ENCODE measurements at regions not wholly inside any gene's neighbourhood (a gene's known extent, or its start where the extent isn't known, plus 50 kb on each side); places are given as distances from the start of the nearest gene placed in this dataset.
"Not testable (repeated sequence)": the region's sequence is repeated elsewhere in the genome, so short reads cannot be mapped to it uniquely, and the experiment has no call there.

GRCh38 chr3:70675810-70676209 lies 363.4 kb upstream of the MDFIC2 start:
- not testable (repeated sequence) for DNase-seq; ATAC-seq (replicated peaks); H3K4me3 Mint-ChIP-seq; H3K27ac Mint-ChIP-seq; H3K9me3 Mint-ChIP-seq; H3K36me3 Mint-ChIP-seq (ENCODE audit: insufficient read depth); H3K4me1 Mint-ChIP-seq (ENCODE audit: low read depth in 2 of 2)
- peaks cover 12 to 16% of the 10 kb centered on the region in 2 donors for H3K27me3 Mint-ChIP-seq

DNA sequence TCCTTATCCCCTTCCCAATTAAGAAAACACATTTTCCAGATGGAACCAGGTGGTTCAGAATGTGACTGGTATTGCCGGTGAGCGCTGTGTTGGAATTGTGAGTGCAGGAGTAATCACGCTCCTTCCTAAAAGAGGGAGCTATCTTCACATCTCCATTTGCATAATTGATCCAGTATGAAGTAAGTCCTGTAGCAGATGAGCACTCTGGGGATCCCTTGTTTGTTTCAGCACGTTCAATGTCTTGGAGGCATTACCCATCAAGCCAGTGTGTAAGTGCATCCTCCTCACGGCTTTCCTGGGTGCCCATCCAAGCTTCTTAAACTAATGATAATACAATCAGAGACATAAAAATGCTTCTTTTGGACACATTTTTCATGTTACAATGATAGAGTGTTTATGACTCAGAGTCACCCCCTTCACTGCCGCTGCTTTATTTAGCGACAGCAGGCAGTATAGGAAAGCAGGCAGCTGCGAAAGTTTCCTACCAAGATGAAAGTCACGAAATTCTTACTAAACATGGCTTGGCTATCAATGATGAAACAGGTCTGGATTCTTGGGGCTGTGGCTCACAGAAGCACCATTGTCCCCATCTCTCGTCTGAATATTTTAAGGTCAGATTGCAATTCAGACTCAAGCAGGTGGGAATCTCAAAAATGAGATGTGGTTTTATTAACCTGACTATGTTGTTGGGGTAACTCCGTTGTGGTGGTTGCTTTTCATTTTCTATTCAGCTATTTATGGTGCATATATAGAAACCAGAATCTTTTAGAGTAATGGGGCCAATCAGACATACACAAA lies 346.3 kb upstream of the MDFIC2 start:
- Mint-ChIP-seq H3K27me3 (peaks cover 12 to 22% of the 10 kb centered on the region in 2 donors), H3K9me3 (peaks cover 0 to 3% of the 10 kb centered on the region in 2 donors), H3K4me1 (ENCODE audit: low read depth in 2 of 2) (no peaks in the 10 kb centered on the region), H3K27ac (no peak overlapping the region), H3K4me3 (no peak overlapping the region), H3K36me3 (ENCODE audit: insufficient read depth) (no peaks in the 10 kb centered on the region)
- no peak for DNase-seq
- ATAC-seq (replicated peaks) = no peak

- no peak for DNase-seq
- Mint-ChIP-seq H3K27me3 (peaks cover 12 to 22% of the 10 kb centered on the region in 2 donors), H3K27ac (no peak overlapping the region), H3K4me1 (ENCODE audit: low read depth in 2 of 2) (no peaks in the 10 kb centered on the region), H3K4me3 (no peak overlapping the region), H3K36me3 (ENCODE audit: insufficient read depth) (no peaks in the 10 kb centered on the region), H3K9me3 (peaks cover 0 to 3% of the 10 kb centered on the region in 2 donors)
- no peak for ATAC-seq (replicated peaks)
Observed at GRCh38 chr3:70657454-70657853, 345.0 kb upstream of the MDFIC2 start.

DNA sequence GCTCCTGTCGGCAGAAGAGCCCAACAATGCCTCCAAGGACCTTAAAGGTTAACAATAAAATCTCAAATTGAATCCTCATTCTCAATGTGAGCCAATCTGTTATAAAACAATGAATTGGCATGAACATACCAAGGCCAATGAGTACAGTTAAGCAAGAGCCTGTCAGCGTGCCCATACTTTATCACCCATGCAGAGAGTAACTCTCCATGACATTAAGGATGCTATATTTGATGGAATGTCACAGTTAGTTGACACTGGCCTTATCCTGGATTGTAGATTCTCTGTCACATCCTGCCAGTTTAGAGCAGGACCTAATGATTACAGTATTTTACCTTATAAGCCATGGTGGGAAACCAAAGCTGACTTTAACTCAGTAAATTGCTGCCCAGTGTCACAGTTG lies 335.4 kb upstream of the MDFIC2 start:
- peaks cover 16 to 21% of the 10 kb centered on the region in 2 donors for H3K27me3 Mint-ChIP-seq
- peaks cover 4% of the 10 kb centered on the region for H3K36me3 Mint-ChIP-seq (ENCODE audit: insufficient read depth)
- no peak overlapping the region for H3K27ac Mint-ChIP-seq
- no peak for DNase-seq
- peaks cover 0 to 2% of the 10 kb centered on the region in 2 donors for H3K9me3 Mint-ChIP-seq
- no peaks in the 10 kb centered on the region for H3K4me1 Mint-ChIP-seq (ENCODE audit: low read depth in 2 of 2)
- no peak for ATAC-seq (replicated peaks)
- no peak overlapping the region for H3K4me3 Mint-ChIP-seq

DNA sequence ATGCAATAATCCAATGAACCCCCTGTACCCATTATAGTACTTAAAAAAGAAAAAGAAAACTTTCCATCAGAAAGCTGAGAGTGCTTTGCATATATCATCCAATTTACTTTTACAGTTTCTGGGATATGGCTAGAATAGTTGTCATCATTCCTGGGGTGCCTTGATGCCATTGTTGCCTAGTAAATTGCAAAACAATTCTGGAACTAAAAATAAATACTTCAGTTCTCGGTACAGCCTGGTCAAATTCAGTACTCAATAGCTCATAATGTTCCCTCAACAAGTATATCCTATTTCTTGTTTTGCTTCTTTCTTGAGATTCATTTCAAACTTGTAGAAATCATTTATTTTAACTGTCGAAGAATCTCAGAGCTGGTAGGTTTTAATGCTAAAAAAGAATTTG lies 334.7 kb upstream of the MDFIC2 start:
- Mint-ChIP-seq H3K4me3 (no peak overlapping the region), H3K27me3 (peaks cover 16 to 19% of the 10 kb centered on the region in 2 donors), H3K27ac (no peak overlapping the region), H3K36me3 (ENCODE audit: insufficient read depth) (peaks cover 4% of the 10 kb centered on the region), H3K9me3 (peaks cover 0 to 2% of the 10 kb centered on the region in 2 donors), H3K4me1 (ENCODE audit: low read depth in 2 of 2) (no peaks in the 10 kb centered on the region)
- ATAC-seq (replicated peaks) (no peak), DNase-seq (no peak)

GRCh38 chr3:70646635-70647034 lies 334.2 kb upstream of the MDFIC2 start:
- Mint-ChIP-seq H3K27me3 (peaks cover 14 to 16% of the 10 kb centered on the region in 2 donors), H3K36me3 (ENCODE audit: insufficient read depth) (peaks cover 4% of the 10 kb centered on the region), H3K27ac (no peak overlapping the region), H3K4me1 (ENCODE audit: low read depth in 2 of 2) (no peaks in the 10 kb centered on the region), H3K4me3 (no peak overlapping the region), H3K9me3 (peaks cover 0 to 2% of the 10 kb centered on the region in 2 donors)
- ATAC-seq (replicated peaks) (no peak), DNase-seq (no peak)

DNA sequence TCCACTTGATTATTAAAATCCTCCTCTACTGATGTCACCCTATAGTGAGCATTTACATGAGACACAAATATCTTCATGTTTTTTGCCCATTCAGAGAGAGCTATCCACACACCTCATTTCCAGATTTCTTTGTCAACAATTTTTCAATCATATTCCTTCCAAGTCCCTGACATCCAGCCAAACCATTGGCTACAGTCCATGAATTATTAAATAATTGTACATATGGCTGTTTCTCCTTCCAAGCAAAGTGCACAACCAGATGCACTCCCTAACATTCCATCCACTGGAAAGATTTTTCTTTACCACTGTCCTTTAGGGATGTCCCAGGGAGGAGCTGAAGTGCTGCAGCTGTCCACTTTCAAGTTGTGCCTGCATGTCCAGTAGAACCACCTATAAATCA lies 328.0 kb upstream of the MDFIC2 start:
- DNase-seq = no peak
- Mint-ChIP-seq H3K9me3 (peaks cover 0 to 2% of the 10 kb centered on the region in 2 donors), H3K4me1 (ENCODE audit: low read depth in 2 of 2) (no peaks in the 10 kb centered on the region), H3K4me3 (no peak overlapping the region), H3K27ac (no peak overlapping the region), H3K27me3 (peaks cover 5 to 19% of the 10 kb centered on the region in 2 donors), H3K36me3 (ENCODE audit: insufficient read depth) (no peaks in the 10 kb centered on the region)
- no peak for ATAC-seq (replicated peaks)

DNA sequence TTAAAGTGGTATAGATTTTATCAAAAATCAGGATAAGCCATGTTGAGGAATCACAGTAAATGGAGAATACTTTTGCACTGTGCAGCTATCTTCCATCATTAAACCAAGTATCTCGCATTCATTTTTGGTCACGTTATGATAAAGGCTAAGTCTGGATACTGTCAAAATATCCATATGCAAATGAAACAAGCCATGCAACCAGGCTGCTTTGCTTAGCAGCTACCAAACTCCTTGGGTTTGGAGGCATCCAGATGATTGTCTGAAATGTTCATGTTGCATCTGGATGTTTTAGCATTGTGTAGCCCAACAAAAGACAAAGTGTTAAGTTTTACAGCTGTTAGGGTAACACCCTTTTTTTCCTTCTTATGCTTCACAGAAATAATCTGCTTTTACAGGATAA lies 322.9 kb upstream of the MDFIC2 start:
- Mint-ChIP-seq H3K27me3 (peaks cover 12 to 19% of the 10 kb centered on the region in 2 donors), H3K4me1 (ENCODE audit: low read depth in 2 of 2) (no peaks in the 10 kb centered on the region), H3K4me3 (no peak overlapping the region), H3K27ac (no peak overlapping the region), H3K9me3 (no peaks in the 10 kb centered on the region), H3K36me3 (ENCODE audit: insufficient read depth) (no peaks in the 10 kb centered on the region)
- ATAC-seq (replicated peaks) = no peak
- no peak for DNase-seq

GRCh38 chr3:70631716-70632307 lies 319.4 kb upstream of the MDFIC2 start:
- H3K27me3 Mint-ChIP-seq = peaks cover 0 to 6% of the 10 kb centered on the region in 2 donors
- DNase-seq (no peak), ATAC-seq (replicated peaks) (no peak)
- no peaks in the 10 kb centered on the region for H3K4me1 Mint-ChIP-seq (ENCODE audit: low read depth in 2 of 2)
- H3K36me3 Mint-ChIP-seq (ENCODE audit: insufficient read depth) = no peaks in the 10 kb centered on the region
- no peak overlapping the region for H3K27ac Mint-ChIP-seq
- H3K9me3 Mint-ChIP-seq = no peaks in the 10 kb centered on the region
- no peak overlapping the region for H3K4me3 Mint-ChIP-seq

DNA sequence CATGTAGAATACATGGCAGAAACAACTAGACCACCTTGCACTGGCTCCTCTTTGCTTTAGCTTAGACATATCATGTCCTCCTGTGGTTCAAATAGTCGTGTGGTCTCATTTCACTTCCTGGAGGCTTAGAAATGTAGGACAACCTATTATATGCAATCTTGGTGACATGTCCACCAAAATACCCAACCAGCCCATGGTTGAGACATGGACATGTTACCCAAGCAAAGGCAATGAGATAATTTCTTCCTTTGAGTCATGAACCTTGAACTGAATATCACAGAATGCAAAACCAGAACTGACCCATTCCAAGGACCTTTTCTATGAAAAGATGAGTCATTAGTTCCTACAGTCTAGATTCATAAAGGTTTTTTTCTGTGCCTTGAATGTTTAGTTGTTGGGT lies 309.0 kb upstream of the MDFIC2 start:
- Mint-ChIP-seq H3K9me3 (no peaks in the 10 kb centered on the region), H3K4me3 (no peak overlapping the region), H3K36me3 (ENCODE audit: insufficient read depth) (no peaks in the 10 kb centered on the region), H3K27ac (no peak overlapping the region), H3K4me1 (ENCODE audit: low read depth in 2 of 2) (no peaks in the 10 kb centered on the region), H3K27me3 (peaks cover 10 to 21% of the 10 kb centered on the region in 2 donors)
- DNase-seq = no peak
- ATAC-seq (replicated peaks) = no peak

GRCh38 chr3:70620956-70621355 lies 308.5 kb upstream of the MDFIC2 start:
- DNase-seq (no peak), ATAC-seq (replicated peaks) (no peak)
- no peaks in the 10 kb centered on the region for H3K36me3 Mint-ChIP-seq (ENCODE audit: insufficient read depth)
- peaks cover 10 to 21% of the 10 kb centered on the region in 2 donors for H3K27me3 Mint-ChIP-seq
- no peak overlapping the region for H3K27ac Mint-ChIP-seq
- H3K9me3 Mint-ChIP-seq = no peaks in the 10 kb centered on the region
- no peaks in the 10 kb centered on the region for H3K4me1 Mint-ChIP-seq (ENCODE audit: low read depth in 2 of 2)
- H3K4me3 Mint-ChIP-seq = no peak overlapping the region

DNA sequence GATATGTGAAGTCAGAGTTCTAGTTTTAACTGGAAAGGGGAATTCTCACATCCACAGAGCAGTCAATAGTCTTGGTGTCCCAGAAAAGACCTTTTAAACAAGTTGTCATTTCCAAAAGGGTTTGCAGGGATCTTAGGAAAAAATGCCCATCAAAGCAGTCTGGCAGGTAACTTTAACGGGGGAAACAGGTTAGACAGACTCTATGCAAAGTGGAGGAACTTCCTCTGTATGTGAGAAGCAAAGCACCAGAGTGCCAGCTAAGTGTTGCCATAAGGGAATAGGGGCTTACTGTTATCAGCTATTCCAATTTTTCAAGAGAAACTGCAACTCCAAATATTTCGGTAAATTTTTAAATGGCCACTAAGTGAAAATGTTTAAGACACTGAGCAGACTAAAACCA lies 307.9 kb upstream of the MDFIC2 start:
- no peak overlapping the region for H3K27ac Mint-ChIP-seq
- no peaks in the 10 kb centered on the region for H3K9me3 Mint-ChIP-seq
- no peak overlapping the region for H3K4me3 Mint-ChIP-seq
- no peaks in the 10 kb centered on the region for H3K4me1 Mint-ChIP-seq (ENCODE audit: low read depth in 2 of 2)
- no peak for DNase-seq
- no peak for ATAC-seq (replicated peaks)
- peaks cover 13 to 21% of the 10 kb centered on the region in 2 donors for H3K27me3 Mint-ChIP-seq
- H3K36me3 Mint-ChIP-seq (ENCODE audit: insufficient read depth) = no peaks in the 10 kb centered on the region

DNA sequence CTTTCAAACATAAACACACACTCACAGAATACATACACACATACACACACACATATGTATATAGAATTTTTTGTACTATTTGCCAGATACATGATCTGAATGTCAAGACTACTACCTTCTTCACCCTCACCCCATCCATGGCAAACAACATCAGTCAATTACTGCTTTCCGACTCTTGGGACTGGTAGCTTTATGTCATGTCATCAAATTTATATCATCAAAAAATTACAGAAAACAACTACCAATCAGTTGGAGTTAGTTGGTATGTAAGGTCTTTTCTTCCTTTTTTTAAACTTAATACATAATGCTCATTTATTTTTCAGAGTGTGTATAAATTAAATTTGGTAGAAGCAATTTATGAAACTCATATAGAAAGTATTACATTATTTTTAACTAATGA lies 305.7 kb upstream of the MDFIC2 start:
- H3K9me3 Mint-ChIP-seq = no peaks in the 10 kb centered on the region
- peaks cover 0 to 1% of the 10 kb centered on the region in 2 donors for H3K4me1 Mint-ChIP-seq (ENCODE audit: low read depth in 2 of 2)
- H3K27ac Mint-ChIP-seq = no peak overlapping the region
- ATAC-seq (replicated peaks) (no peak), DNase-seq (no peak)
- H3K36me3 Mint-ChIP-seq (ENCODE audit: insufficient read depth) = no peaks in the 10 kb centered on the region
- peaks cover 13 to 29% of the 10 kb centered on the region in 2 donors for H3K27me3 Mint-ChIP-seq
- H3K4me3 Mint-ChIP-seq = no peak overlapping the region

- H3K9me3 Mint-ChIP-seq; H3K36me3 Mint-ChIP-seq (ENCODE audit: insufficient read depth); ATAC-seq (replicated peaks); DNase-seq; H3K4me1 Mint-ChIP-seq (ENCODE audit: low read depth in 2 of 2); H3K27ac Mint-ChIP-seq; H3K4me3 Mint-ChIP-seq: not testable (repeated sequence)
- H3K27me3 Mint-ChIP-seq = peaks cover 13 to 29% of the 10 kb centered on the region in 2 donors
Observed at GRCh38 chr3:70617349-70617748, 304.9 kb upstream of the MDFIC2 start.
